Neuron (in vitro differentiated cells): ENCODE measurements at regions not wholly inside any gene's neighbourhood (a gene's known extent, or its start where the extent isn't known, plus 50 kb on each side); places are given as distances from the start of the nearest gene placed in this dataset.

Source experiments
- H2AFZ ChIP-seq: one replicate; pipeline ENCODE4 v1.6.1; 2013; ENCODE audit warnings: low read depth, mild to moderate bottlenecking, inconsistent platforms, low read length, moderate library complexity
- H3K27me3 ChIP-seq: one replicate; pipeline ENCODE4 v1.6.1; 2013; ENCODE audit warnings: low read length; ENCODE audit not compliant: insufficient read depth
- H3K36me3 ChIP-seq: one replicate; pipeline ENCODE4 v1.6.1; 2013; ENCODE audit warnings: low read length; ENCODE audit not compliant: insufficient read depth
- H3K4me1 ChIP-seq: one replicate; pipeline ENCODE4 v1.6.1; 2013; ENCODE audit warnings: low read length; ENCODE audit not compliant: insufficient read depth
- H3K4me3 ChIP-seq: 2 replicates; pipeline ENCODE4 v1.5.1; 2013; ENCODE audit warnings: mild to moderate bottlenecking, low read length, moderate library complexity
- H3K9me3 ChIP-seq: one replicate; pipeline ENCODE4 v1.6.1; 2013; ENCODE audit warnings: low read length

DNA sequence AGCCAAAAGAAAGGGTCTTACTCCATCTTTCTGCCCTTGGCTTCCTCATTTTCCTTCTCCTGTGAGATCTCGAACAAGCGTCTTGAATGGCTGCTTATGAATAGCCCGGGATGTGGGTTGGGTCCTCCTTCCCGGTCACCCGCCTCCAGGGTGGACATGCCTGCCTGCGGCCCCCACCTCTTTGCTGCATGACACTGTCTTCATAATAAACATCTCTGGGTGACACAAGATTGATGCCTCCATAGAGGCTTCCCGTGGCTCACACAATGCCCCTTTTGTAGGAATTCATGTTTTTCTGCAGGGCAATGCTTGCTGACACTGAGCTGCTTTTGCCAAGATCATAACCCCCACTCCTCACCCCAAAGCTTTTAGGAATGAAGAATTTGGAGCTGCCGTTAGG, 125.9 kb downstream of the ZNF664 start:
- Histone ChIP-seq H3K36me3 (no peaks in the 10 kb centered on the region), H3K4me1 (peaks cover 25% of the 10 kb centered on the region), H3K27me3 (no peaks in the 10 kb centered on the region), H3K9me3 (peaks cover 3% of the 10 kb centered on the region), H3K4me3 (no peak overlapping the region), H2AFZ (no peak overlapping the region)

DNA sequence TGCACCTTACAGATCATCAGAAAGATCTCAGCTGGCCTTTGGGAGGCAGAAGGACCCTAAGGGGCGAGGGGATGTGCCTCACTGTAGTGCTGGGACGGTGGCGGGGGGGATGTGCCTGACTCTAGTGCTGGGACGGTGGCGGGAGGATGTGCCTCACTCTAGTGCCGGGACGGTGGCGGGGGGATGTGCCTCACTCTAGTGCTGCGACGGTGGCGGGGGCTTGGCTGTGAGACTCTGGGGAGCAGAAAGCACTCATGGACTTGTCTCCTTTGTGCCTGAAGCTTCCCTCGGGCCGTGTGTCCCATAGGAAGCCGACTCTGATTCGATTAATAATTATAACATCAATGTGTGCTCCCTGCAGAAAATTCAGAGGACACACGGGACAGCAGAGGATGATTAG, 126.6 kb downstream of the ZNF664 start:
- H3K4me3 ChIP-seq: no peak overlapping the region
- H2AFZ ChIP-seq: no peak overlapping the region
- H3K9me3 ChIP-seq: peaks cover 3% of the 10 kb centered on the region
- no peaks in the 10 kb centered on the region for H3K36me3 ChIP-seq
- H3K4me1 ChIP-seq: peaks cover 25% of the 10 kb centered on the region
- no peaks in the 10 kb centered on the region for H3K27me3 ChIP-seq

DNA sequence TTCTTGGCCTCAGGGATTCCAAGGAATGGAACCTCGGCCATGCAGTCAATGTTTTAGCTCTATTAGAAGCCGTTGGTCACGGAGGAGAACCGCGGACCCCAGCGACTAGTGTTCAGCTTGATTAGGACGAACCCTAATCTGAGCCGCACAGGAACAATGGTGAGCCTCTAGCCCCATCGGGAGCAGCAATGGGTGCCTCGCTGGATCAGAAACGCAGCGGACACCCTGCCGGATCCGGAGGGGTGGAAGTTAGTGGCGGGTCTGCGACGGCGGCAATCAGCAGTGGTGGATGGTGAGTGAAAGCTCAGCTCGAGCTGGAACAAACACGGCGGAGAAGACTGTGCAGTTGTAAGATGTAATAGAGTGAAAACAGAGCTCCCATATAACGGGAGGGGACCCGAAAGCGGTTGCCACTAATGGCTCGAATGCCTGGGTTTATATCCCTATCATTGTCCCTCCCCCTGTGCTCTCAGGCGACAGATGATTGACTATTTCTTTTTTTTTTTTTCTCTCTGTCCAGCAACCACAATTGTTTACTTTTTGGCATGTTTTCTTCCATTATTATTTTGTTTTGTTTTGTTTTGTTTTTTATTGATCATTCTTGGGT, 127.7 kb downstream of the ZNF664 start:
- Histone ChIP-seq H3K27me3 (no peaks in the 10 kb centered on the region), H3K9me3 (peaks cover 3% of the 10 kb centered on the region), H3K36me3 (no peaks in the 10 kb centered on the region), H2AFZ (no peak overlapping the region), H3K4me1 (peaks cover 25% of the 10 kb centered on the region), H3K4me3 (no peak overlapping the region)

DNA sequence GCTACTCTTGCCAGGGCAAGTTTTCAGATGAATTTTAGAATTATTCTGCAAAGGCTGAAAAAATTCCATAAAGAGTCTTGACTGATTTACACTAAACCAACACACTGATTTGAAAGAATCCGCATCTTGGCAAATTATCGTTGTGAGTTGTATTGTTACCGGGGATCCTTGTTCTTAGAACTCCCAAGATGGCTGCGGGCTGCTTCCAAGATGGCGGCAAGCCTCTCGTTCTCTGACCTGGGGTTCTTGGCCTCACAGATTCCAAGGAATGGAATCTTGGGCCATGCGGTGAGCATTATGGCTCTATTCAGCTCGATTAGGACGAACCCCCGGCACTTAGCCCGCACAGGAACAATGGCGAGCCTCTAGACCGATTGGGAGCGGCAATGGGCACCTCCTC, 132.5 kb downstream of the ZNF664 start:
- no peak overlapping the region for H2AFZ ChIP-seq
- peaks cover 2% of the 10 kb centered on the region for H3K9me3 ChIP-seq
- peaks cover 7% of the 10 kb centered on the region for H3K4me1 ChIP-seq
- H3K4me3 ChIP-seq: no peak overlapping the region
- H3K27me3 ChIP-seq: no peaks in the 10 kb centered on the region
- H3K36me3 ChIP-seq: no peaks in the 10 kb centered on the region

DNA sequence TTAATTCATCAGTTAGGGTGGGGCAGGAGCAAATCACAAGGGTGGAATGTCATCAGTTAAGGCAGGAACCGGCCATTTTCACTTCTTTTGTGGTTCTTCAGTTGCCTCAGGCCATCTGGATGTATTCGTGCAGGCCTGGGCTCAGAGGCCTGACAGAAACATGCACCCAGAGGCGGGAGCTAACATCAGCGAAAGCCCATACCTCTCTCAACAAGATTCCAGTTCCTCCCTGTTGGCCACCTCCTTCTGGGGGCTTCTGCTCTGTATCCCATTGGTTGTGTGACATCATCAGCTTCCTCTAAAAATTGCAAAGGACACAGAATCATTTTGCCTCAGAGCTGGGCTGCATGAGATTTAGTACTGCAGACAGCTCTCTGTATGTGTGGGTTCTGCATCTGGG, 134.3 kb downstream of the ZNF664 start:
- H3K9me3 ChIP-seq: peaks cover 2% of the 10 kb centered on the region
- H3K36me3 ChIP-seq: no peaks in the 10 kb centered on the region
- no peak overlapping the region for H2AFZ ChIP-seq
- peaks cover 15% of the 10 kb centered on the region for H3K4me1 ChIP-seq
- H3K27me3 ChIP-seq: no peaks in the 10 kb centered on the region
- no peak overlapping the region for H3K4me3 ChIP-seq

DNA sequence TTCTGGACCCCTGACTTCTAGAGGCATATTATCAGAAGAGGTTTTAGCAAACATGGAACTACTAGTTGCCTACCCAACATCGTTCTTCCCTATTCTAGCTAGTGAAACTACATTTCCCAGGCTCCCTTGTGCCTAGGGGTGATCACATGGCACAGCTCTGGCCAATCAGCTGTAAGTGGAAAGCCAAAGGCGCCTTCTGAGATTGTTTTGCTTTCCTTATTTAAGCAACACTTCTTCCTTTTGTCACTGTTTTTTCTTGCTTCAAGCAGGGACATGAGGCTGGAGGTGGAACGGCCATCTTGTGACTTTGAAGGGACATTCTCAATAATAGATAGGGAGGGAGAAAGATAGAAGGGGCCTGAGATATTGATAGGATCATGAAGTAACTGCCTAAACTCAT, 136.7 kb downstream of the ZNF664 start:
- Histone ChIP-seq H2AFZ (no peak overlapping the region), H3K4me3 (no peak overlapping the region), H3K36me3 (no peaks in the 10 kb centered on the region), H3K4me1 (peaks cover 15% of the 10 kb centered on the region), H3K27me3 (no peaks in the 10 kb centered on the region), H3K9me3 (no peaks in the 10 kb centered on the region)

DNA sequence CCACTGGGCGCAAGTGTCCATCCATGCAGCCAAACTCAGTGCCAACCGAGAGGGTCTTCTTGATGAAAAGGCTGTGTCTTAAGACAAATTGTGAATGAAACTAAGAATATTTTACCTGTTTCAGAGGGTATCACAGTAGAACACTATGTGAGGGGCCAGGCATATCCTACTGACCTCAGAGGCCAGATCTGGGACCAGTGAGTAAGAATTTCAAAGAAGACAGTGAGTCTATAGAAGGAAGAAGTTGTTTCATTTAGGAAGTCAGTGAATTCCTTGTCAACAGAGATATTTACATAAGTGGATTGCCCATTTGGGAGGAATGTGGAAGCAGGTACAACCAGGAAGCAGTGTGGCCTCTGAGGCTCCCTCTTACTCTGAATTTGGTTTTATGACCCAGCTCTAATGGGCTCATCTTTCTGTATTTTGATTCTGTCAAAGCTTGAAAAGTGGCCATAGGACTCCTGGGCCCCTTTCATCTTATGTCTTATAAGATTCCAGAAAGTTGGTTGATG, 137.4 kb downstream of the ZNF664 start:
- Histone ChIP-seq H3K4me1 (peaks cover 15% of the 10 kb centered on the region), H2AFZ (no peak overlapping the region), H3K36me3 (no peaks in the 10 kb centered on the region), H3K9me3 (no peaks in the 10 kb centered on the region), H3K27me3 (no peaks in the 10 kb centered on the region), H3K4me3 (no peak overlapping the region)

DNA sequence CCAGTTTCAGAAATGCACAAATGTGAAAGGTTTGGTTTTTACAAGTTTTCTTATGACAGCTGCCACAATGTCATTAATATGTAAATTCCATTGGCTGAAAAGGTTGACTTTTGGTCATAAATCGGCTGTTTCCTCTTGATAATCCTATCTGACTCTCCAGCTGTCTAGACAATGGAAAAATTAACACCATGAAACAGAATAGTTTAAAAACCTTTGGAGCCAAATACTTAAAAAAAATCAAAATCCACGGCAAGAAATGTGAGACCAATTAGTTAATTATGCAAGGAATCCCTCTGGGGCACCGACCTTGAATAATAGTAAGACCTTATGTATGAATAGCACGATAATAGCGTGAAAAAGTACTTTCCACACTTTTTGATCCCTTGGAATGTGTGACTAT, 138.0 kb downstream of the ZNF664 start:
- no peak overlapping the region for H3K4me3 ChIP-seq
- H3K4me1 ChIP-seq: peaks cover 15% of the 10 kb centered on the region
- H3K36me3 ChIP-seq: no peaks in the 10 kb centered on the region
- no peak overlapping the region for H2AFZ ChIP-seq
- no peaks in the 10 kb centered on the region for H3K9me3 ChIP-seq
- no peaks in the 10 kb centered on the region for H3K27me3 ChIP-seq

DNA sequence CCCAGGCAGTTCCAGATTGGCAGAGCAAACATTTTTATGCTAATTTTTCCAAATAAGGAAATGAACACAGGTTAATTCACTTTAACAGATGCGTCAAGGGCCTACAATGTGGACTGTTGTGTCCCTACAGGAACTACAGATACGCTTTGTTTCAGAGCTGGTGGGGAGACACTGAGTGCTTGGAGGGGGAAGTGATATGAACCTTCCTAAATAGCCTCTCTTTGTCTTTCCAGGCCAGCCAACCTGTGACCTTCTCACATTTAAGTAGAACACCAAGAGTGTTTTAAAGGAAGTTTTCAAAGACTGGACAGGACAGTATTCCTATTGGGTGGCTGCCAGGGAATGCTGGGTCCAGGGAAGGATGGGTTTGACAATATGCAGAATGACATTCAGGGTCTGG, 141.3 kb downstream of the ZNF664 start:
- Histone ChIP-seq H3K4me1 (peaks cover 15% of the 10 kb centered on the region), H3K4me3 (no peak overlapping the region), H3K27me3 (no peaks in the 10 kb centered on the region), H3K9me3 (peaks cover 2% of the 10 kb centered on the region), H3K36me3 (no peaks in the 10 kb centered on the region), H2AFZ (no peak overlapping the region)

DNA sequence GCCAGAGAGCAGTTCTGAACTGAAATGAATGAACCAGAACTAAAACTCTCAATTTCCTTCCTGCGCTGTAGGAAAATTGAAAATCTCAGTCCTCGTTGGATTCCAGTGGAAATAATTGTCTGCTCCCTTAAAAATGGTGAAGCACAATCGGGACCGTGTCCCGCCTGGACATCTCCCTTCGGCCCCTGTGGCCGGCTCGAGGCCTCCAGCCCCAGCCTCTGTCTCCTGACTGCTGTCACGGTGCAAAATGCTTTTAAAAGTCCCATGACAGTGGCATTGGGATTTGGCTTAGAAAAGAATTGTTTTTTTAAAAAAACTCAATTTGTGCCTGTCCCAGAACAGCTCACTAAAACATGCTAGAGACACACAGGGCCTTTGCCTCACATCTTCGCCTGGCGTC, 142.5 kb downstream of the ZNF664 start:
- H3K36me3 ChIP-seq: no peaks in the 10 kb centered on the region

DNA sequence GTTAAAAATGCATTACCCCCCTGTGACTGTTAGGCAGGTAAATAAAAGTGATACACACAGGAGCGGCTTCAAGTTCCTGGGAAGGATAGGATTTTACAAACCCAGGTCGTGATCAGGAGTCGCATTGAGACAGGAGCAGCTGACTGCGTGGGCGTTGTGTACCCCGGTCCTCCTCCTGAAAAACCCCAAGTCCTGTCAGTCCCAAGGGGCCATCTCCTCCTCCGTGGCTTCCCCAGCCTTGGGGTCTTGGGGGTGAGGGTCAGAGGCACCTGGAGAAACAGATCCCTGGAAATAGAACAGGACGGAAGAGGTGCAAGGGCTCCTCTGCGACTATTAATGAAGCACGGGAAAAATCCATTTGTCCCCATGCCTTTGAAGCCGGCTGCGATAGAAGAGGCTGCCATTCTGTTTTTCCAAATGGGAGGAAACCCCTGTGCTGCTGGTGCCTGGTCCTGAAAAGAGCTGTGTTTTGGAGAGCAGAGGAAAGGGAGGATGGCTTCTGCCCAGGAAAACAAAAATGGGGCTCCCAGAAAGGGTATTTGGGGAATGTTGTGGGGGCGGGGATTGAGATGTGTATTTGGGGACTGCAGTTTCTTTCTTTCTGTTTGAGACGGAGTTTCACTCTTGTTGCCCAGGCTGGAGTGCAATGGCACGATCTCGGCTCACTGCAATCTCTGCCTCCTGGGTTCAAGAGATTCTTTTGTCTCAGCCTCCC, 143.1 kb downstream of the ZNF664 start:
- H3K9me3 ChIP-seq: peaks cover 2% of the 10 kb centered on the region
- H3K36me3 ChIP-seq: no peaks in the 10 kb centered on the region
- H3K27me3 ChIP-seq: no peaks in the 10 kb centered on the region
- H2AFZ ChIP-seq: no peak overlapping the region
- H3K4me1 ChIP-seq: peaks cover 2% of the 10 kb centered on the region
- no peak overlapping the region for H3K4me3 ChIP-seq

More for the DNA sequence above, 142.5 kb downstream of the ZNF664 start:
- Histone ChIP-seq H3K9me3 (peaks cover 2% of the 10 kb centered on the region), H3K4me1 (peaks cover 9% of the 10 kb centered on the region), H3K4me3 (no peak overlapping the region), H2AFZ (no peak overlapping the region), H3K27me3 (no peaks in the 10 kb centered on the region)

DNA sequence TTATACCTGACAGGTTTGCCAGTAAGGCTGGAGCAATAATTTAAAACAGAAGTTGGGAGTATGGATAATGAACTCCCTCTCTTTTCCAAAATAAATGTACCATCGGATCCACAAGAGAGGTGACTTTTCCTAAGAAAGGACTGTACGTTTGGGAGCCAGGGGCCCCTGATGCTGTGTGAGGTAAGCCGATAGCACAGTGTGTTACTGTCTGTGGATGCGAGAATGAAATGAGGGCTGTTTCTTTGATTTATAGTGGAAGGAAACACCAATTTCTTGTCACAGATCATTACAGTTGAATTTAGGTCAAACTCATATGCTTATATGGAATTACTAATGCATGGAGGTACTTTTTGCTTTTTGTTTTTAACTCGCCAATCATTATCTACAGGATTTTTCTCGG, 147.7 kb downstream of the ZNF664 start:
- Histone ChIP-seq H3K27me3 (no peaks in the 10 kb centered on the region), H3K9me3 (peaks cover 2% of the 10 kb centered on the region), H3K4me1 (peaks cover 4% of the 10 kb centered on the region), H3K4me3 (no peak overlapping the region), H2AFZ (no peak overlapping the region), H3K36me3 (no peaks in the 10 kb centered on the region)

DNA sequence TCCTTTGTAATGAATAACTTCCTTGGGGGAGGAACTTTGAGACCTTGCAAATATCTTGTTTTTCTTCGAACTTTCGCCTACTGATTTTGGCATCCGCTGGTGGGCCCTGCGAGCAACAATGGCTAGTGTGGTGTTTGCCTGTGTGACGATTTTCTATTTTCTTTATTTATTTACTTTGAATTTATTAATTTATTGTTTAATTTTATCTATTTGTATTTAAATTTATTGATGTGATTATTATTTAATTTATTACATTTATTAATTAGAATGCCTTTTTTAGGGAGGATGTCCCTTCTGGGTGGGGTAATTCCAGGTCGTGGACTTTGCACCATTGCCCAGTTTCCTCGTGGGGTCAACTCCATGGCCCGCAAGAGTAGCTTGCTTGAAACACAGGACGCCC, 149.7 kb downstream of the ZNF664 start:
- Histone ChIP-seq H2AFZ (no peak overlapping the region), H3K4me1 (peaks cover 4% of the 10 kb centered on the region), H3K4me3 (no peak overlapping the region), H3K9me3 (no peaks in the 10 kb centered on the region), H3K27me3 (no peaks in the 10 kb centered on the region), H3K36me3 (no peaks in the 10 kb centered on the region)
